Endodermal cell (in vitro differentiated cells): ENCODE measurements at regions not wholly inside any gene's neighbourhood (a gene's known extent, or its start where the extent isn't known, plus 50 kb on each side); places are given as distances from the start of the nearest gene placed in this dataset.

Experiments
- DNase-seq: peaks from one replicate; pipeline ENCODE4 v3.0.0-alpha.2; 2017
- H3K27ac ChIP-seq: 2 replicates; pipeline ENCODE4 v1.5.1; 2013; ENCODE audit warnings: mild to moderate bottlenecking, low read depth, low read length, moderate library complexity
- H3K27me3 ChIP-seq: 2 replicates; pipeline ENCODE4 v1.6.1; 2013; ENCODE audit warnings: mild to moderate bottlenecking, low read length, moderate library complexity; ENCODE audit not compliant: insufficient read depth, control insufficient read depth, poor library complexity, severe bottlenecking
- H3K36me3 ChIP-seq: 2 replicates; pipeline ENCODE4 v1.7.0; 2013; ENCODE audit warnings: mild to moderate bottlenecking, low read length, moderate library complexity; ENCODE audit not compliant: control insufficient read depth, insufficient read depth
- H3K4me1 ChIP-seq: one replicate; pipeline ENCODE4 v1.7.0; 2013; ENCODE audit warnings: low read length; ENCODE audit not compliant: control insufficient read depth, insufficient read depth
- H3K4me3 ChIP-seq: 2 replicates; pipeline ENCODE4 v1.5.1; 2013; ENCODE audit warnings: mild to moderate bottlenecking, low read length, moderate library complexity
- H3K9ac ChIP-seq: 2 replicates; pipeline ENCODE4 v1.6.1; 2013; ENCODE audit warnings: mild to moderate bottlenecking, low read length, moderate library complexity; ENCODE audit not compliant: poor library complexity, severe bottlenecking; ENCODE audit errors: extremely low read depth
- H3K9me3 ChIP-seq: 2 replicates; pipeline ENCODE4 v1.6.1; 2013; ENCODE audit warnings: mild to moderate bottlenecking, low read length, moderate library complexity; ENCODE audit not compliant: control insufficient read depth
- H3K27ac Mint-ChIP-seq: 2 replicates; pipeline ENCODE4 v1.8.0; 2020; ENCODE audit warnings: mixed read lengths
- H3K27me3 Mint-ChIP-seq: 2 replicates; pipeline ENCODE4 v1.8.0; 2021; ENCODE audit warnings: mild to moderate bottlenecking, mixed read lengths; ENCODE audit not compliant: insufficient read depth
- H3K36me3 Mint-ChIP-seq: 2 replicates; pipeline ENCODE4 v1.8.0; 2020; ENCODE audit warnings: low read depth, mixed read lengths
- H3K4me1 Mint-ChIP-seq: 2 replicates; pipeline ENCODE4 v1.8.0; 2020; ENCODE audit warnings: mixed read lengths
- H3K4me3 Mint-ChIP-seq: 2 replicates; pipeline ENCODE4 v1.8.0; 2020; ENCODE audit warnings: mild to moderate bottlenecking, moderate library complexity, mixed read lengths
- H3K9me3 Mint-ChIP-seq: 2 replicates; pipeline ENCODE4 v1.8.0; 2020; ENCODE audit warnings: mild to moderate bottlenecking, mixed read lengths
- WGBS, 2 experiments: methylation state at CpG; one replicate each; pipeline versions ENCODE4 v1.1.5 to v1.1.7; 2013; ENCODE audit warnings: missing lambda C conversion rate in 2 of 2, mixed read lengths in 1 of 2; ENCODE audit not compliant: insufficient coverage in 1 of 2, insufficient read length in 1 of 2; 5-methylcytosine and 5-hydroxymethylcytosine counted together
- TF ChIP-seq, protein P1 (sequence below): fragments of 200-600 bp; sonication (generic); conservative IDR thresholded peaks from 2 replicates; pipeline ENCODE4 v1.5.0; 2021; ENCODE audit warnings: antibody characterized with exemption, mild to moderate bottlenecking

DNA sequence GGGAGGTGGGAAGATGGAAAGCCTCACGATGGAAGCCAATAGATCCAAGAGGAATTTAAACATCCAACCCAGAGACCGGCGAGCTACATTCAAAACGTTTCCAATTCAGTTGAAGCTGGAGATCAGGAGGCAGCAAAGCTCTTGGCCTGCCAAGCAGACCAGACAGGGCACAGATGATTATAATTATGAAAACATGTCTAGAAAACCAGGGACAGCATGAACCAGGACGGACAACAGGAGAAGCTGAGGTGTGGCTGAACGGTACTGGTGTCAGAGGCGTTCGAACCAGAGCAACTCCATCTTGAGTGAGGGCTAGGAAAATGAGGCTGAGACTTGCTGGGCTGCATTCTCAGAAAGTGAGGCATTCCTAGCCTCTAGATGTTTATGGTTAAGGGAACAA, 102.2 kb upstream of the CCDC150 start:
- TF ChIP-seq, protein P1, sequence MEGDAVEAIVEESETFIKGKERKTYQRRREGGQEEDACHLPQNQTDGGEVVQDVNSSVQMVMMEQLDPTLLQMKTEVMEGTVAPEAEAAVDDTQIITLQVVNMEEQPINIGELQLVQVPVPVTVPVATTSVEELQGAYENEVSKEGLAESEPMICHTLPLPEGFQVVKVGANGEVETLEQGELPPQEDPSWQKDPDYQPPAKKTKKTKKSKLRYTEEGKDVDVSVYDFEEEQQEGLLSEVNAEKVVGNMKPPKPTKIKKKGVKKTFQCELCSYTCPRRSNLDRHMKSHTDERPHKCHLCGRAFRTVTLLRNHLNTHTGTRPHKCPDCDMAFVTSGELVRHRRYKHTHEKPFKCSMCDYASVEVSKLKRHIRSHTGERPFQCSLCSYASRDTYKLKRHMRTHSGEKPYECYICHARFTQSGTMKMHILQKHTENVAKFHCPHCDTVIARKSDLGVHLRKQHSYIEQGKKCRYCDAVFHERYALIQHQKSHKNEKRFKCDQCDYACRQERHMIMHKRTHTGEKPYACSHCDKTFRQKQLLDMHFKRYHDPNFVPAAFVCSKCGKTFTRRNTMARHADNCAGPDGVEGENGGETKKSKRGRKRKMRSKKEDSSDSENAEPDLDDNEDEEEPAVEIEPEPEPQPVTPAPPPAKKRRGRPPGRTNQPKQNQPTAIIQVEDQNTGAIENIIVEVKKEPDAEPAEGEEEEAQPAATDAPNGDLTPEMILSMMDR: no peak
- Mint-ChIP-seq H3K36me3 (no peaks in the 10 kb centered on the region), H3K27me3 (no peaks in the 10 kb centered on the region), H3K4me3 (no peak overlapping the region), H3K27ac (no peak overlapping the region), H3K9me3 (no peaks in the 10 kb centered on the region), H3K4me1 (no peaks in the 10 kb centered on the region)
- H3K36me3 ChIP-seq: no peaks in the 10 kb centered on the region
- no peak overlapping the region for H3K4me3 ChIP-seq
- no peaks in the 10 kb centered on the region for H3K9me3 ChIP-seq
- no peaks in the 10 kb centered on the region for H3K4me1 ChIP-seq
- no peak overlapping the region for H3K9ac ChIP-seq
- WGBS, 2 experiments: 94 to 100% methylated on average over 4 to 8 of the region's 8 CpGs
- DNase-seq: no peak
- no peaks in the 10 kb centered on the region for H3K27me3 ChIP-seq
- no peak overlapping the region for H3K27ac ChIP-seq

GRCh38 chr2:196538189-196538588, 101.3 kb upstream of the CCDC150 start:
- H3K36me3 ChIP-seq: no peaks in the 10 kb centered on the region
- no peak overlapping the region for H3K27ac ChIP-seq
- no peak overlapping the region for H3K9ac ChIP-seq
- H3K4me1 ChIP-seq: no peaks in the 10 kb centered on the region
- no peaks in the 10 kb centered on the region for H3K27me3 ChIP-seq
- H3K27me3 Mint-ChIP-seq: no peaks in the 10 kb centered on the region
- no peaks in the 10 kb centered on the region for H3K4me1 Mint-ChIP-seq
- no peak overlapping the region for H3K4me3 ChIP-seq
- TF ChIP-seq, protein P1: no peak
- H3K27ac Mint-ChIP-seq: no peak overlapping the region
- H3K9me3 ChIP-seq: no peaks in the 10 kb centered on the region
- no peak overlapping the region for H3K4me3 Mint-ChIP-seq
- H3K36me3 Mint-ChIP-seq: no peaks in the 10 kb centered on the region
- 93 to 94% methylated on average over 4 of the region's 4 CpGs for WGBS, 2 experiments
- H3K9me3 Mint-ChIP-seq: no peaks in the 10 kb centered on the region
- DNase-seq: no peak

DNA sequence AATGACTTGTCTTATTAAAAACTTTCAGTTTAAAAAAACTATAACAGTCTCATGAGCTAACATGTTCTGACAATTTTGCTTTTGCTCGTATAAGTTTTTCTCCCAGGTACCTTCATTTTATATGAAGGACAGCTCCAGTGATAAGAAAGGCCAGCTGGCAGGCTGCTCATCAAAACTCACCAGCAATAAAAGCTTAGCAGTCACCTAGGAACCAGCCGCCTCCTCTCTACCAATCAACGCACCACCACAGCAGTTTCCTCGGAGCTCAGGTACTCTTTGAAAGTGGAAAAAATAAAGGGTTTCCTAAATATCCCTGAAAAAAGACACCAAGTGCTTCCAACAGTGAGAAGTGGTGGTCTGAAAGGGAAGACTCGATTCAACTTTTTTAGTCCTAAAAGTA, 100.9 kb upstream of the CCDC150 start:
- Histone ChIP-seq H3K27ac (no peak overlapping the region), H3K4me3 (no peak overlapping the region), H3K27me3 (no peaks in the 10 kb centered on the region), H3K9me3 (no peaks in the 10 kb centered on the region), H3K9ac (no peak overlapping the region), H3K4me1 (no peaks in the 10 kb centered on the region), H3K36me3 (no peaks in the 10 kb centered on the region)
- TF ChIP-seq, protein P1: no peak
- Mint-ChIP-seq H3K27ac (no peak overlapping the region), H3K27me3 (no peaks in the 10 kb centered on the region), H3K4me1 (no peaks in the 10 kb centered on the region), H3K36me3 (no peaks in the 10 kb centered on the region), H3K4me3 (no peak overlapping the region), H3K9me3 (no peaks in the 10 kb centered on the region)
- no peak for DNase-seq
- 97 to 100% methylated on average over 2 to 5 of the region's 5 CpGs for WGBS, 2 experiments
